ENCODE measurements at regions not wholly inside any gene's neighbourhood (a gene's known extent, or its start where the extent isn't known, plus 50 kb on each side); places are given as distances from the start of the nearest gene placed in this dataset.
"Not testable (repeated sequence)": the region's sequence is repeated elsewhere in the genome, so short reads cannot be mapped to it uniquely, and the experiment has no call there.

DNA sequence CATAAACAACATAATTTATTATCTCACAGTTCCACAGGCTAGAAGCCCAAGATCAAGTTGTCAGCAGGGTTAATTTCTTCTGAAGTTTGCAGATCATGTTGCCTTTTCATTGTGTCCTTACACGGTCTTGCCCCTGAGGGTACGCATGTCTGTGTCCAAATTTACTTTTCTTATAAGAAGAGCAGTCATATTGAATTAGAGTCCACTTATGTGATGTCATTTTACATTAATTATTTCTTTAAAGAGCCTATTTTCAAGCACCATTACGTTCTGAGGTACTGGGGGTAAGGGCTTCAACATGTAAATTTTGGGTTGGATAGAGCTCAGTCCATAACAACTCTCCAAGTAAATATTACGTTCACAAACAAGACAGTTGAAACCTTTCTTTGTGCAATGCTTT, 236.6 kb upstream of the OR4E1 start:
- no peaks in the 10 kb centered on the region for H3K4me1 ChIP-seq (ENCODE audit: control insufficient read depth in 1 of 2, insufficient read depth in 2 of 2, low read length in 2 of 2)
- no peaks in the 10 kb centered on the region for H3K27me3 ChIP-seq (ENCODE audit: control insufficient read depth in 1 of 2, insufficient read depth in 2 of 2, low read length in 2 of 2)
- no peak overlapping the region for H3K4me3 ChIP-seq (ENCODE audit: low read depth in 1 of 2, low read length in 2 of 2)
- no peaks in the 10 kb centered on the region for H3K9me3 ChIP-seq (ENCODE audit: control insufficient read depth in 1 of 2, low read length in 2 of 2)
- H3K9ac ChIP-seq (ENCODE audit: low read depth in 1 of 2, low read length in 2 of 2): no peak overlapping the region
- H3K27ac ChIP-seq (ENCODE audit: low read depth, low read length): no peak overlapping the region
- no peaks in the 10 kb centered on the region for H3K36me3 ChIP-seq (ENCODE audit: control insufficient read depth in 1 of 2, insufficient read depth in 2 of 2, low read length in 2 of 2)

DNA sequence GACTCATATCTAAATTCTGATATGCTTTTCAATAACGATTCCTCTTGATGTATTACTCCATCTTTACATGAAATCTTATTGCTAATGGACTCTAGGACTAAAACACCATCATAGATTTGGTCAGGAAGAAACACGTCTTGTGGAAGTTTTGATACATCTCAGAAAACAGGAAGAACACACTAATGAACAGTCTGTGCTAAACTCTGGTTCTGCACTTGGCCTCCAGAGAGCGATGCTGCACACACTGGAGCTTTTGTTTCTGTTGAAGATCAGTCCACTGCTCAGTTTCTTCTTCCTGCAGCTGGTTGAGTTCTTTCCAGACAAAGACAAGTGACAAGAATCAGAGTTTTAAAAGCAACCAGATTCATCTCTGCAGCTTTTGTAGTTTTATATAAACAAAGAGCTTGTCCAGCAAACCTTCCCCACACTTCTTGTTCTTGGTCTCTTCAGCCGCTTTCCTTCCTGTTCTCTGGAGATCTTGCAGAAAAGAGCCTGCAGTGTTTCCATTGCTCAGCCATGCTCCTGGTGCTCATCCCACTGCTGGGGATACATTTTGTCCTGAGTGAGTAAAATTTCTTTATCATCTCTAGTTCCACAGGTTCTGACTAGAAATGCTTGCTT, 229.1 kb upstream of the OR4E1 start:
- H3K9me3 ChIP-seq (ENCODE audit: control insufficient read depth in 1 of 2, low read length in 2 of 2): no peaks in the 10 kb centered on the region
- H3K27me3 ChIP-seq (ENCODE audit: control insufficient read depth in 1 of 2, insufficient read depth in 2 of 2, low read length in 2 of 2): no peaks in the 10 kb centered on the region
- no peaks in the 10 kb centered on the region for H3K36me3 ChIP-seq (ENCODE audit: control insufficient read depth in 1 of 2, insufficient read depth in 2 of 2, low read length in 2 of 2)
- no peak overlapping the region for H3K9ac ChIP-seq (ENCODE audit: low read depth in 1 of 2, low read length in 2 of 2)
- H3K4me1 ChIP-seq (ENCODE audit: control insufficient read depth in 1 of 2, insufficient read depth in 2 of 2, low read length in 2 of 2): no peaks in the 10 kb centered on the region
- no peak overlapping the region for H3K4me3 ChIP-seq (ENCODE audit: low read depth in 1 of 2, low read length in 2 of 2)
- no peak overlapping the region for H3K27ac ChIP-seq (ENCODE audit: low read depth, low read length)

GRCh38 chr14:21894898-21895194, 221.2 kb upstream of the OR4E1 start:
- H3K4me3 ChIP-seq (ENCODE audit: low read depth in 1 of 2, low read length in 2 of 2); H3K27me3 ChIP-seq (ENCODE audit: control insufficient read depth in 1 of 2, insufficient read depth in 2 of 2, low read length in 2 of 2): not testable (repeated sequence)

DNA sequence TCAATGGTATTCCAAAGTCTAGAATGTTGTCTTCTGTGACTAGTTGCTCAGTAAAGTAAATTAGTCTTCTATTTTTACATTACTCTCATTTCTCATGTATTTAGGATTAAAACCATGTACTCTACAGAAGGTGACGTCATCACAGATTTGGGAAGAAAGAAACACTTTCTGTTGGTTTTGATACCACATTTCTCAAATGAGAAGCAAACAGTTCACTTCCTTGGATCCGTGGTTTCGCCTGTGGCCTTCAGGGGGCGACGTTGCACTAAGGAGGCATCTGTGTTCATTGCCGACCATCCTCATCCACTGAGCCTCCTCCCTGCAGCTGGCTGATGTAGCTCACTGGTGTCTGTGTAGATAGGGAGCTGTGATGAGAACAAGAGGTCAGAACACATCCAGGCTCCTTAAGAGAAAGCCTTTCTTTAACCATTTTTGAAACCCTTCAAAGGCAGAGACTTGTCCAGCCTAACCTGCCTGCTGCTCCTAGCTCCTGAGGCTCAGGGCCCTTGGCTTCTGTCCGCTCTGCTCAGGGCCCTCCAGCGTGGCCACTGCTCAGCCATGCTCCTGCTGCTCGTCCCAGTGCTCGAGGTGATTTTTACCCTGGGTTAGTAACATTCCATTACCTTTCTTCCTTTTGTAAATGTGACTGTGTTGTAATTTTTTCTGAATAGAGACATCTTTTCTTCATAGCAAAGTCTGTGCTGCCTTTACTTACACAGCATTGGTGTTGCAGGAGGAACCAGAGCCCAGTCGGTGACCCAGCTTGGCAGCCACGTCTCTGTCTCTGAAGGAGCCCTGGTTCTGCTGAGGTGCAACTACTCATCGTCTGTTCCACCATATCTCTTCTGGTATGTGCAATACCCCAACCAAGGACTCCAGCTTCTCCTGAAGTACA, 220.6 kb upstream of the OR4E1 start:
- Histone ChIP-seq H3K27ac (ENCODE audit: low read depth, low read length) (no peak overlapping the region), H3K4me1 (ENCODE audit: control insufficient read depth in 1 of 2, insufficient read depth in 2 of 2, low read length in 2 of 2) (no peaks in the 10 kb centered on the region), H3K36me3 (ENCODE audit: control insufficient read depth in 1 of 2, insufficient read depth in 2 of 2, low read length in 2 of 2) (no peaks in the 10 kb centered on the region), H3K9me3 (ENCODE audit: control insufficient read depth in 1 of 2, low read length in 2 of 2) (no peaks in the 10 kb centered on the region), H3K27me3 (ENCODE audit: control insufficient read depth in 1 of 2, insufficient read depth in 2 of 2, low read length in 2 of 2) (no peaks in the 10 kb centered on the region), H3K4me3 (ENCODE audit: low read depth in 1 of 2, low read length in 2 of 2) (no peak overlapping the region), H3K9ac (ENCODE audit: low read depth in 1 of 2, low read length in 2 of 2) (no peak overlapping the region)

More at GRCh38 chr14:21894898-21895194, 221.2 kb upstream of the OR4E1 start:
- H3K27ac ChIP-seq (ENCODE audit: low read depth, low read length); H3K9me3 ChIP-seq (ENCODE audit: control insufficient read depth in 1 of 2, low read length in 2 of 2); H3K9ac ChIP-seq (ENCODE audit: low read depth in 1 of 2, low read length in 2 of 2); H3K36me3 ChIP-seq (ENCODE audit: control insufficient read depth in 1 of 2, insufficient read depth in 2 of 2, low read length in 2 of 2); H3K4me1 ChIP-seq (ENCODE audit: control insufficient read depth in 1 of 2, insufficient read depth in 2 of 2, low read length in 2 of 2): not testable (repeated sequence)

GRCh38 chr14:21891921-21892320, 218.3 kb upstream of the OR4E1 start:
- no peaks in the 10 kb centered on the region for H3K36me3 ChIP-seq (ENCODE audit: control insufficient read depth in 1 of 2, insufficient read depth in 2 of 2, low read length in 2 of 2)
- no peak overlapping the region for H3K9ac ChIP-seq (ENCODE audit: low read depth in 1 of 2, low read length in 2 of 2)
- no peaks in the 10 kb centered on the region for H3K27me3 ChIP-seq (ENCODE audit: control insufficient read depth in 1 of 2, insufficient read depth in 2 of 2, low read length in 2 of 2)
- no peak overlapping the region for H3K4me3 ChIP-seq (ENCODE audit: low read depth in 1 of 2, low read length in 2 of 2)
- no peaks in the 10 kb centered on the region for H3K9me3 ChIP-seq (ENCODE audit: control insufficient read depth in 1 of 2, low read length in 2 of 2)
- no peaks in the 10 kb centered on the region for H3K4me1 ChIP-seq (ENCODE audit: control insufficient read depth in 1 of 2, insufficient read depth in 2 of 2, low read length in 2 of 2)
- no peak overlapping the region for H3K27ac ChIP-seq (ENCODE audit: low read depth, low read length)

GRCh38 chr14:21884995-21885394, 211.4 kb upstream of the OR4E1 start:
- Histone ChIP-seq H3K9ac (ENCODE audit: low read depth in 1 of 2, low read length in 2 of 2) (no peak overlapping the region), H3K4me3 (ENCODE audit: low read depth in 1 of 2, low read length in 2 of 2) (no peak overlapping the region), H3K9me3 (ENCODE audit: control insufficient read depth in 1 of 2, low read length in 2 of 2) (no peaks in the 10 kb centered on the region), H3K36me3 (ENCODE audit: control insufficient read depth in 1 of 2, insufficient read depth in 2 of 2, low read length in 2 of 2) (no peaks in the 10 kb centered on the region), H3K27me3 (ENCODE audit: control insufficient read depth in 1 of 2, insufficient read depth in 2 of 2, low read length in 2 of 2) (no peaks in the 10 kb centered on the region), H3K4me1 (ENCODE audit: control insufficient read depth in 1 of 2, insufficient read depth in 2 of 2, low read length in 2 of 2) (no peaks in the 10 kb centered on the region), H3K27ac (ENCODE audit: low read depth, low read length) (no peak overlapping the region)

GRCh38 chr14:21882226-21882625, 208.6 kb upstream of the OR4E1 start:
- Histone ChIP-seq H3K9ac (ENCODE audit: low read depth in 1 of 2, low read length in 2 of 2) (no peak overlapping the region), H3K27me3 (ENCODE audit: control insufficient read depth in 1 of 2, insufficient read depth in 2 of 2, low read length in 2 of 2) (no peaks in the 10 kb centered on the region), H3K4me3 (ENCODE audit: low read depth in 1 of 2, low read length in 2 of 2) (no peak overlapping the region), H3K27ac (ENCODE audit: low read depth, low read length) (no peak overlapping the region), H3K9me3 (ENCODE audit: control insufficient read depth in 1 of 2, low read length in 2 of 2) (no peaks in the 10 kb centered on the region), H3K4me1 (ENCODE audit: control insufficient read depth in 1 of 2, insufficient read depth in 2 of 2, low read length in 2 of 2) (no peaks in the 10 kb centered on the region), H3K36me3 (ENCODE audit: control insufficient read depth in 1 of 2, insufficient read depth in 2 of 2, low read length in 2 of 2) (no peaks in the 10 kb centered on the region)

DNA sequence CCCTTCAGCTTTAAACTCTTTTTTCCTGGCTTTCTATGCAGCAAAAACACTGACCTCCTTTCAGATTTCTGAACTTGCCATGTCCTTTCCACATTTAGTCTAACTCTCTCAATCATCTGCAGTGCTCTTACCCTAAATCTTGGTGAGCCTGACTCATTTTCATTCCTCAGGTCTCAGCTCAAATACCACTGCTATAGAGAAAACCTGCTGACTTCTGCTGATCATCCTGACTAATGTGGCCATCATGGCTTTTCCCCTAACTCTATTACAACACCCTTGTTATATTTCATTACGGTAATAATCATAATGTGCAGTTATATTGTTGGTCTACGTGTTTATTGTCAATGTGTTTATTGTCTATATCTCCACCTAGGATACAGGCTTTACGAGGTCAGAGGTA, 207.3 kb upstream of the OR4E1 start:
- Histone ChIP-seq H3K27me3 (ENCODE audit: control insufficient read depth in 1 of 2, insufficient read depth in 2 of 2, low read length in 2 of 2) (no peaks in the 10 kb centered on the region), H3K4me3 (ENCODE audit: low read depth in 1 of 2, low read length in 2 of 2) (no peak overlapping the region)

DNA sequence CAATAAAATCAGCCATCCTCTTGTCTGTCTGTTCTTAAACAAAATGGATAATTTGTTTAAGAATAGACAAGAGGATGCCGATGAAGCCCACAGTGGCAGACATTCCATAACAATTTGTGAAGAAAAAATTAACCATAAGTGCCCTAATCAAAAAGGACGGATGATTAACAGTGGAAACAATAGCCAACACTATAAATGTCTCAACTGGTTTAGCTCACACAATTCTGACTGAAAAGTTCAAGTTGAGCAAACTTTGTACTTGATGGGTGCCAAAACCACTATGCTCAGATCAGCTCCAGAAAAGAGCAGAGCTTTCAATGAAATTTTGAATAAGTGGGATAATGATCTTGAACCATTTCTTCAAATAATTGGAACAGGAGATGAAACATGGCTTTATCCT, 202.2 kb upstream of the OR4E1 start:
- H3K9me3 ChIP-seq (ENCODE audit: control insufficient read depth in 1 of 2, low read length in 2 of 2): no peaks in the 10 kb centered on the region
- no peaks in the 10 kb centered on the region for H3K4me1 ChIP-seq (ENCODE audit: control insufficient read depth in 1 of 2, insufficient read depth in 2 of 2, low read length in 2 of 2)
- H3K36me3 ChIP-seq (ENCODE audit: control insufficient read depth in 1 of 2, insufficient read depth in 2 of 2, low read length in 2 of 2): no peaks in the 10 kb centered on the region
- H3K27me3 ChIP-seq (ENCODE audit: control insufficient read depth in 1 of 2, insufficient read depth in 2 of 2, low read length in 2 of 2): no peaks in the 10 kb centered on the region
- no peak overlapping the region for H3K4me3 ChIP-seq (ENCODE audit: low read depth in 1 of 2, low read length in 2 of 2)
- no peak overlapping the region for H3K27ac ChIP-seq (ENCODE audit: low read depth, low read length)
- H3K9ac ChIP-seq (ENCODE audit: low read depth in 1 of 2, low read length in 2 of 2): no peak overlapping the region

More for the DNA sequence above, 207.3 kb upstream of the OR4E1 start:
- Histone ChIP-seq H3K36me3 (ENCODE audit: control insufficient read depth in 1 of 2, insufficient read depth in 2 of 2, low read length in 2 of 2) (no peaks in the 10 kb centered on the region), H3K4me1 (ENCODE audit: control insufficient read depth in 1 of 2, insufficient read depth in 2 of 2, low read length in 2 of 2) (no peaks in the 10 kb centered on the region), H3K9me3 (ENCODE audit: control insufficient read depth in 1 of 2, low read length in 2 of 2) (no peaks in the 10 kb centered on the region), H3K9ac (ENCODE audit: low read depth in 1 of 2, low read length in 2 of 2) (no peak overlapping the region), H3K27ac (ENCODE audit: low read depth, low read length) (no peak overlapping the region)

DNA sequence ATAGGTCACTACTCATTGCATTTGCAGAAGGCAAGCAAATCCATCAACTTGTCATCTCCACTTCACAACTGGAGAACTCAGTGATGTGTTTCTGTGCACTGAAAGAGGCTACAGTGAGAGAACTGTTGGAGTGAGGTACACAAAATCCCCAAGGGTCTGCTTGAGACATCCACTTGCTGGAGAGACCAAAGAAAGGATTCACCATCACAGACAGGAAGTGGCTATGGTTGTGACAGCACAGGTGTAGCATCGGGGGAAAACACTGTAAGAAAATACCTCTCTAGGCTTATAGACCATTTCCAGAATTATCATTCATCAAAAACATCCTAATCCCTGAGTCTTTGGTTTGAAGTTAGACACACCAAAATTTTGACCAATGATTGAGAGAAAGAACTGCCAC, 201.3 kb upstream of the OR4E1 start:
- H3K27ac ChIP-seq (ENCODE audit: low read depth, low read length): no peak overlapping the region

More for the DNA sequence above, 201.3 kb upstream of the OR4E1 start:
- no peak overlapping the region for H3K4me3 ChIP-seq (ENCODE audit: low read depth in 1 of 2, low read length in 2 of 2)
- H3K27me3 ChIP-seq (ENCODE audit: control insufficient read depth in 1 of 2, insufficient read depth in 2 of 2, low read length in 2 of 2): no peaks in the 10 kb centered on the region
- H3K36me3 ChIP-seq (ENCODE audit: control insufficient read depth in 1 of 2, insufficient read depth in 2 of 2, low read length in 2 of 2): no peaks in the 10 kb centered on the region
- no peak overlapping the region for H3K9ac ChIP-seq (ENCODE audit: low read depth in 1 of 2, low read length in 2 of 2)
- no peaks in the 10 kb centered on the region for H3K4me1 ChIP-seq (ENCODE audit: control insufficient read depth in 1 of 2, insufficient read depth in 2 of 2, low read length in 2 of 2)
- H3K9me3 ChIP-seq (ENCODE audit: control insufficient read depth in 1 of 2, low read length in 2 of 2): no peaks in the 10 kb centered on the region

Data from duodenal mucosa (tissue), 2 donors.